ENCODE measurements at regions not wholly inside any gene's neighbourhood (a gene's known extent, or its start where the extent isn't known, plus 50 kb on each side); places are given as distances from the start of the nearest gene placed in this dataset.

DNA sequence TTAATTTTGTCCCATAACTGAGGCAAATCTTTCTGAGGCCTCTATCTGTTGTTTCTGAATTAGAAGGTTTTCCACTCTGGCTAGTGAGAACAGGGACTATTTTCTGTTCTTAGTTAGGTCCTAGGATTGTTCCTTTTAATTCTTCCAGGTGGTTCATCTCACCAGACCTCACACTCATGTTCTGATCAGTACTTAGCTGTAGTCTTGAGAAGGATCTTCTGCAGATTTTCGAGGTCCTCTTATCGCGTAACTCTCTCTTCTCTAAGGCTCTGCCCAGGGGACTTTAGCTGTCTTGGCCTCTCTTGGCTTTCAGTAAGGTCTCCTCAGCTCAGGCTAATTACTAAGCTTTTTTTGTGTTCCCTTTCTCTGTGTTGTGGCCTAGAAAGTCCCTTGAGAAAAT is 201.1 kb downstream of the ETNK1 start:
- no peaks in the 10 kb centered on the region for H4K20me1 ChIP-seq (replicated peaks; ENCODE audit: insufficient read depth)
- no peak for TF ChIP-seq JUNB (IDR thresholded peaks at IDR 0.05; ENCODE audit: unreplicated experiment)
- TF ChIP-seq, protein P1, sequence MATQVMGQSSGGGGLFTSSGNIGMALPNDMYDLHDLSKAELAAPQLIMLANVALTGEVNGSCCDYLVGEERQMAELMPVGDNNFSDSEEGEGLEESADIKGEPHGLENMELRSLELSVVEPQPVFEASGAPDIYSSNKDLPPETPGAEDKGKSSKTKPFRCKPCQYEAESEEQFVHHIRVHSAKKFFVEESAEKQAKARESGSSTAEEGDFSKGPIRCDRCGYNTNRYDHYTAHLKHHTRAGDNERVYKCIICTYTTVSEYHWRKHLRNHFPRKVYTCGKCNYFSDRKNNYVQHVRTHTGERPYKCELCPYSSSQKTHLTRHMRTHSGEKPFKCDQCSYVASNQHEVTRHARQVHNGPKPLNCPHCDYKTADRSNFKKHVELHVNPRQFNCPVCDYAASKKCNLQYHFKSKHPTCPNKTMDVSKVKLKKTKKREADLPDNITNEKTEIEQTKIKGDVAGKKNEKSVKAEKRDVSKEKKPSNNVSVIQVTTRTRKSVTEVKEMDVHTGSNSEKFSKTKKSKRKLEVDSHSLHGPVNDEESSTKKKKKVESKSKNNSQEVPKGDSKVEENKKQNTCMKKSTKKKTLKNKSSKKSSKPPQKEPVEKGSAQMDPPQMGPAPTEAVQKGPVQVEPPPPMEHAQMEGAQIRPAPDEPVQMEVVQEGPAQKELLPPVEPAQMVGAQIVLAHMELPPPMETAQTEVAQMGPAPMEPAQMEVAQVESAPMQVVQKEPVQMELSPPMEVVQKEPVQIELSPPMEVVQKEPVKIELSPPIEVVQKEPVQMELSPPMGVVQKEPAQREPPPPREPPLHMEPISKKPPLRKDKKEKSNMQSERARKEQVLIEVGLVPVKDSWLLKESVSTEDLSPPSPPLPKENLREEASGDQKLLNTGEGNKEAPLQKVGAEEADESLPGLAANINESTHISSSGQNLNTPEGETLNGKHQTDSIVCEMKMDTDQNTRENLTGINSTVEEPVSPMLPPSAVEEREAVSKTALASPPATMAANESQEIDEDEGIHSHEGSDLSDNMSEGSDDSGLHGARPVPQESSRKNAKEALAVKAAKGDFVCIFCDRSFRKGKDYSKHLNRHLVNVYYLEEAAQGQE (IDR thresholded peaks at IDR 0.05; ENCODE audit: unreplicated experiment): no peak
- no peak for TF ChIP-seq ZNF114 (CRISPR knock-in tag; IDR thresholded peaks at IDR 0.05)
- no peak for TF ChIP-seq EZH2phosphoT487 (IDR thresholded peaks at IDR 0.05; ENCODE audit: unreplicated experiment)
- TF ChIP-seq, protein P2, sequence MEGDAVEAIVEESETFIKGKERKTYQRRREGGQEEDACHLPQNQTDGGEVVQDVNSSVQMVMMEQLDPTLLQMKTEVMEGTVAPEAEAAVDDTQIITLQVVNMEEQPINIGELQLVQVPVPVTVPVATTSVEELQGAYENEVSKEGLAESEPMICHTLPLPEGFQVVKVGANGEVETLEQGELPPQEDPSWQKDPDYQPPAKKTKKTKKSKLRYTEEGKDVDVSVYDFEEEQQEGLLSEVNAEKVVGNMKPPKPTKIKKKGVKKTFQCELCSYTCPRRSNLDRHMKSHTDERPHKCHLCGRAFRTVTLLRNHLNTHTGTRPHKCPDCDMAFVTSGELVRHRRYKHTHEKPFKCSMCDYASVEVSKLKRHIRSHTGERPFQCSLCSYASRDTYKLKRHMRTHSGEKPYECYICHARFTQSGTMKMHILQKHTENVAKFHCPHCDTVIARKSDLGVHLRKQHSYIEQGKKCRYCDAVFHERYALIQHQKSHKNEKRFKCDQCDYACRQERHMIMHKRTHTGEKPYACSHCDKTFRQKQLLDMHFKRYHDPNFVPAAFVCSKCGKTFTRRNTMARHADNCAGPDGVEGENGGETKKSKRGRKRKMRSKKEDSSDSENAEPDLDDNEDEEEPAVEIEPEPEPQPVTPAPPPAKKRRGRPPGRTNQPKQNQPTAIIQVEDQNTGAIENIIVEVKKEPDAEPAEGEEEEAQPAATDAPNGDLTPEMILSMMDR (conservative IDR thresholded peaks at IDR 0.05; ENCODE audit: low read depth in 2 of 2): no peak
- TF ChIP-seq STAT1 (IDR thresholded peaks at IDR 0.05; ENCODE audit: unreplicated experiment): no peak
- no peak for TF ChIP-seq CREB1 (CRISPR knock-in tag; IDR thresholded peaks at IDR 0.05; ENCODE audit: low read depth)
- no peak for TF ChIP-seq POLR2AphosphoS5 (IDR thresholded peaks at IDR 0.05; ENCODE audit: low read depth)
- TF ChIP-seq, protein P3, sequence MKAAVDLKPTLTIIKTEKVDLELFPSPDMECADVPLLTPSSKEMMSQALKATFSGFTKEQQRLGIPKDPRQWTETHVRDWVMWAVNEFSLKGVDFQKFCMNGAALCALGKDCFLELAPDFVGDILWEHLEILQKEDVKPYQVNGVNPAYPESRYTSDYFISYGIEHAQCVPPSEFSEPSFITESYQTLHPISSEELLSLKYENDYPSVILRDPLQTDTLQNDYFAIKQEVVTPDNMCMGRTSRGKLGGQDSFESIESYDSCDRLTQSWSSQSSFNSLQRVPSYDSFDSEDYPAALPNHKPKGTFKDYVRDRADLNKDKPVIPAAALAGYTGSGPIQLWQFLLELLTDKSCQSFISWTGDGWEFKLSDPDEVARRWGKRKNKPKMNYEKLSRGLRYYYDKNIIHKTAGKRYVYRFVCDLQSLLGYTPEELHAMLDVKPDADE (IDR thresholded peaks at IDR 0.05): no peak
- no peak for TF ChIP-seq ZNF331 (CRISPR knock-in tag; IDR thresholded peaks at IDR 0.05; ENCODE audit: low read depth)
- no peak for TF ChIP-seq NANOG (IDR thresholded peaks at IDR 0.05; ENCODE audit: borderline replicate concordance)
- TF ChIP-seq, protein P4, sequence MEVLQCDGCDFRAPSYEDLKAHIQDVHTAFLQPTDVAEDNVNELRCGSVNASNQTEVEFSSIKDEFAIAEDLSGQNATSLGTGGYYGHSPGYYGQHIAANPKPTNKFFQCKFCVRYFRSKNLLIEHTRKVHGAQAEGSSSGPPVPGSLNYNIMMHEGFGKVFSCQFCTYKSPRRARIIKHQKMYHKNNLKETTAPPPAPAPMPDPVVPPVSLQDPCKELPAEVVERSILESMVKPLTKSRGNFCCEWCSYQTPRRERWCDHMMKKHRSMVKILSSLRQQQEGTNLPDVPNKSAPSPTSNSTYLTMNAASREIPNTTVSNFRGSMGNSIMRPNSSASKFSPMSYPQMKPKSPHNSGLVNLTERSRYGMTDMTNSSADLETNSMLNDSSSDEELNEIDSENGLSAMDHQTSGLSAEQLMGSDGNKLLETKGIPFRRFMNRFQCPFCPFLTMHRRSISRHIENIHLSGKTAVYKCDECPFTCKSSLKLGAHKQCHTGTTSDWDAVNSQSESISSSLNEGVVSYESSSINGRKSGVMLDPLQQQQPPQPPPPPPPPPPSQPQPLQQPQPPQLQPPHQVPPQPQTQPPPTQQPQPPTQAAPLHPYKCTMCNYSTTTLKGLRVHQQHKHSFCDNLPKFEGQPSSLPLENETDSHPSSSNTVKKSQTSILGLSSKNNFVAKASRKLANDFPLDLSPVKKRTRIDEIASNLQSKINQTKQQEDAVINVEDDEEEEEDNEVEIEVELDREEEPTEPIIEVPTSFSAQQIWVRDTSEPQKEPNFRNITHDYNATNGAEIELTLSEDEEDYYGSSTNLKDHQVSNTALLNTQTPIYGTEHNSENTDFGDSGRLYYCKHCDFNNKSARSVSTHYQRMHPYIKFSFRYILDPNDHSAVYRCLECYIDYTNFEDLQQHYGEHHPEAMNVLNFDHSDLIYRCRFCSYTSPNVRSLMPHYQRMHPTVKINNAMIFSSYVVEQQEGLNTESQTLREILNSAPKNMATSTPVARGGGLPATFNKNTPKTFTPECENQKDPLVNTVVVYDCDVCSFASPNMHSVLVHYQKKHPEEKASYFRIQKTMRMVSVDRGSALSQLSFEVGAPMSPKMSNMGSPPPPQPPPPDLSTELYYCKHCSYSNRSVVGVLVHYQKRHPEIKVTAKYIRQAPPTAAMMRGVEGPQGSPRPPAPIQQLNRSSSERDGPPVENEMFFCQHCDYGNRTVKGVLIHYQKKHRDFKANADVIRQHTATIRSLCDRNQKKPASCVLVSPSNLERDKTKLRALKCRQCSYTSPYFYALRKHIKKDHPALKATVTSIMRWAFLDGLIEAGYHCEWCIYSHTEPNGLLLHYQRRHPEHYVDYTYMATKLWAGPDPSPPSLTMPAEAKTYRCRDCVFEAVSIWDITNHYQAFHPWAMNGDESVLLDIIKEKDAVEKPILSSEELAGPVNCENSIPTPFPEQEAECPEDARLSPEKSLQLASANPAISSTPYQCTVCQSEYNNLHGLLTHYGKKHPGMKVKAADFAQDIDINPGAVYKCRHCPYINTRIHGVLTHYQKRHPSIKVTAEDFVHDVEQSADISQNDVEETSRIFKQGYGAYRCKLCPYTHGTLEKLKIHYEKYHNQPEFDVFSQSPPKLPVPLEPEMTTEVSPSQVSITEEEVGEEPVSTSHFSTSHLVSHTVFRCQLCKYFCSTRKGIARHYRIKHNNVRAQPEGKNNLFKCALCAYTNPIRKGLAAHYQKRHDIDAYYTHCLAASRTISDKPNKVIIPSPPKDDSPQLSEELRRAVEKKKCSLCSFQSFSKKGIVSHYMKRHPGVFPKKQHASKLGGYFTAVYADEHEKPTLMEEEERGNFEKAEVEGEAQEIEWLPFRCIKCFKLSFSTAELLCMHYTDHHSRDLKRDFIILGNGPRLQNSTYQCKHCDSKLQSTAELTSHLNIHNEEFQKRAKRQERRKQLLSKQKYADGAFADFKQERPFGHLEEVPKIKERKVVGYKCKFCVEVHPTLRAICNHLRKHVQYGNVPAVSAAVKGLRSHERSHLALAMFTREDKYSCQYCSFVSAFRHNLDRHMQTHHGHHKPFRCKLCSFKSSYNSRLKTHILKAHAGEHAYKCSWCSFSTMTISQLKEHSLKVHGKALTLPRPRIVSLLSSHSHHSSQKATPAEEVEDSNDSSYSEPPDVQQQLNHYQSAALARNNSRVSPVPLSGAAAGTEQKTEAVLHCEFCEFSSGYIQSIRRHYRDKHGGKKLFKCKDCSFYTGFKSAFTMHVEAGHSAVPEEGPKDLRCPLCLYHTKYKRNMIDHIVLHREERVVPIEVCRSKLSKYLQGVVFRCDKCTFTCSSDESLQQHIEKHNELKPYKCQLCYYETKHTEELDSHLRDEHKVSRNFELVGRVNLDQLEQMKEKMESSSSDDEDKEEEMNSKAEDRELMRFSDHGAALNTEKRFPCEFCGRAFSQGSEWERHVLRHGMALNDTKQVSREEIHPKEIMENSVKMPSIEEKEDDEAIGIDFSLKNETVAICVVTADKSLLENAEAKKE (CRISPR knock-in tag; IDR thresholded peaks at IDR 0.05): no peak
- TF ChIP-seq EZH2 (IDR thresholded peaks at IDR 0.05; ENCODE audit: low read depth, unreplicated experiment): no peak
- Mint-ChIP-seq H3K4me3 (no peak overlapping the region), H3K27me3 (ENCODE audit: insufficient read depth, low read depth, poor library complexity) (no peaks in the 10 kb centered on the region), H3K4me1 (0 out of 3 replicates have a peak, but pooled peaks cover 2% of the 10 kb centered on the region), H3K9me3 (peaks cover 27% of the 10 kb centered on the region), H3K27ac (no peak overlapping the region), H3K36me3 (ENCODE audit: low read depth) (peaks cover 25% of the 10 kb centered on the region; the same call in 2 of the 3 replicates)
- H3K4me2 ChIP-seq: no peak overlapping the region
- no peaks in the 10 kb centered on the region for H3K27me3 ChIP-seq (ENCODE audit: insufficient read depth)
- no peak overlapping the region for H3K27ac ChIP-seq (ENCODE audit: low read depth)
- H2AFZ ChIP-seq: peak overlapping the region; percentile 4; the same call in 1 of the 2 replicates
- H3K9me2 ChIP-seq (ENCODE audit: insufficient read depth): peaks cover 9% of the 10 kb centered on the region; the same call in 1 of the 2 replicates
- H3K4me3 ChIP-seq: no peak overlapping the region
- ATAC-seq (no peak), DNase-seq (ENCODE audit: low spot score) (no peak)
- H3K79me2 ChIP-seq (replicated peaks; ENCODE audit: insufficient read depth): no peaks in the 10 kb centered on the region
- no peaks in the 10 kb centered on the region for H3K4me1 ChIP-seq (ENCODE audit: insufficient read depth)
- no peaks in the 10 kb centered on the region for H3F3A ChIP-seq (replicated peaks; ENCODE audit: low read depth)
- no peaks in the 10 kb centered on the region; the same call in 1 of the 2 replicates for H3K36me3 ChIP-seq (ENCODE audit: insufficient read depth)

All from GM23338 (cell line).